Ecto neural progenitor cell (in vitro differentiated cells): ENCODE measurements at regions not wholly inside any gene's neighbourhood (a gene's known extent, or its start where the extent isn't known, plus 50 kb on each side); places are given as distances from the start of the nearest gene placed in this dataset.

ENCODE experiments used
- DNase-seq: peaks from one replicate; pipeline ENCODE4 v3.0.0-alpha.2; 2018; ENCODE audit warnings: low spot score

DNA sequence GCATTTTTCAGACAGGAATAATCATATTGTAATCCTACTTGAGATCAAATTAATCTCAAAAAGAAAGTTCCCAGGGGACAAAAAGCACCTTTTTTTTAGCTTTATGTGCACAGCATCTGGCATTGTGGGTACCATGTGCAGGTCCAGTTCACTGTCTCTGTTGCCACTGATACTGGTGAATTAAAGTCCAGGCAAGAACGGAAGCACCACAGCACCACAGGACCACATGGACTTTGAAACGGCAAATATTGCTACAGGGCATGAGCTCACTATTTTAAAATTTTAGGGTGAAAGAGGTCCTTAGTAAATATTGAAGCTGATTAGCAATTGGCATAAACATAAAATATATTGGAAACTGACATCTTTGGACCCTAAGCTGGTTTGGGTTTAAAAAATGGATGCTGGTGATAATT, 709.0 kb downstream of the EPM2A start:
- DNase-seq = no peak

DNA sequence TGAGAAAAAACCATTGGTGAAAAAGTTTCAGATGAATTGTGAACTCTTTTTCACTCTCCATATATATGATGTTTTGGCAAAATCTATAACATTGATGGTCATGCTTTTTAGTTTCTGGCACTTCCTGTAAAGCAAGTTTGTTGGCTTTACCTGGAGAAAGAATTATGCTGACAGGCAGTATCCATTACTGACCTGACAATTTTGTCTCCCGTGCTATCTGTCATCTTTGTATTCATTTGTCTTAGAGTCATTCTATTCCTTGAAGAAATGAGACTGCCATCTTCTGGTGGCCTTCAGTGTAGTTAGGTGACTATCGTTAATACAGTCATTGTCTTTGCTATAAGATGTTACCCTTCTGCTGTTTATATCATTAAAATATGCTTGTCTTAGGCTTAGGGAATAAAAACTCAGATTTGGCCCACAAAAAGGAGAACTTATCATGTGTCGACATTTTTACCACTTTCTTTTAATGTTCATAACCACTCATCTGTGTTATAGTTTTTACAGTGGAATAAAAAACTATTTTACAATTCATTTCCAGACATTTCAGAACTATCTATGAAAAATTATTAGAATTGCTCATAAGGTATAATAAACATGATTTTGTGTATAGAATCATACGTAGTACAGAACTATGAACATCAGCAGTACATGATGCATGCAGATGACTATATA, 707.0 kb downstream of the EPM2A start:
- no peak for DNase-seq

DNA sequence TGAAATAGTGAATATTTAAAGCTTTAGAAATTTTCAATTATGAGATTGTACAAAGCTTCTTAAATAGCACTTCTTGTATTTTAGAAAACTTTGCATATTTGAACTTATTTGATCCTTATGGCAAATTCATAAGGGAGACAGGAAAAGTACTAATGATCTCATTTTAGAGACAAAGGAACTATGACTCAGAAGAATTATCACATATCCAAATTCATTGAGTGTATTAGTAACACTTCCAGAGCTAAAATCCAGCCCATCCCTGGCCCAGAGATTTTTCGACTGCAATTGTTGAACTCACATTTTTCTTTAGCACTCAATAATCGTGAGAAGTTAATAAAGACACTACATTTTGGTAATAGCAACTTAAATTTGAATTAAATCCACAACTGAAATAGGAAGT, 704.3 kb downstream of the EPM2A start:
- no peak for DNase-seq

DNA sequence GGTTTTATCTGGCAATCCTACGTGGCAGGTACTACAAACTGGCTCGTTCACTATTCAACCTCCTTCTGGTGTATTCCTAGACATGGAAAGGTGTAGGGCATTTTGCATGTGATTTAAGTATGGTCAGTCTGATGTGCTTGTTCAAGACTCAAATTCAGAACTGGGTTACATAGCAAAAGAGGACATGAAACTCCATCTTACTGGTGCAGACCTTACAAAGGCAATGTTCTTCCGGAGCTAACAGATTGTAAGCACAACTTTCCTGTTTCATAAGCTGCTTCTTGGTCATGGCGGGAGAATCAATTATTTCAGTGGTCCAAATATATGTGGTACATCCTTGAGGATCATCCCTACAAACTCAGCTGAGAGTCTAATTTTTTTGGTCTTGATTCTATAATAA, 703.4 kb downstream of the EPM2A start:
- DNase-seq = no peak

DNA sequence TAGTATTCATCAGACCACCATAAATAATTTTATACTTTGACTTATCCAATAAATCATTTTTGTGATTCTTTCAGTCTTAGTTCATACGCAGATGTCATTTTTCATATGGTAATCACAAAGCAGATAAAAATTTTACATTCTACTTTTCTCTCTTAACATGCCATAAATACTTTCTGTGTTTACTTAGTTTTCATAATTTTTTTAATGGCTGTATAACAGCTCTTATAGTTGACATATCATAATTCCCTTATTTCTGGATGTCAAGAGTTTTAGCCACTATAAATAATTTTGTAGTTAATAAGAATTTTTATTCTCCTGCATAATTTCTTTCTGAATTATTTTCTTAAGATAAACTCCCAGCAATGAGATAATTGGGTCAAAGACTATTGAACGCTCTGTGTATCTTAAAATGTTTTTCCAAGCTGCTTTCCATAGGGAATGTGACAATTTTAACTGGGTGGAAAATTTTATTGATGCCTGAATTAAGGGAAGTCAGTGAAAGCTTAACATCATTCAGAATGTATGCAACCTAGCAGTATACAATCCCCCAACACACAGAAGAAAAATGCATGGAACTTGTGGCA, 702.7 kb downstream of the EPM2A start:
- DNase-seq = no peak

DNA sequence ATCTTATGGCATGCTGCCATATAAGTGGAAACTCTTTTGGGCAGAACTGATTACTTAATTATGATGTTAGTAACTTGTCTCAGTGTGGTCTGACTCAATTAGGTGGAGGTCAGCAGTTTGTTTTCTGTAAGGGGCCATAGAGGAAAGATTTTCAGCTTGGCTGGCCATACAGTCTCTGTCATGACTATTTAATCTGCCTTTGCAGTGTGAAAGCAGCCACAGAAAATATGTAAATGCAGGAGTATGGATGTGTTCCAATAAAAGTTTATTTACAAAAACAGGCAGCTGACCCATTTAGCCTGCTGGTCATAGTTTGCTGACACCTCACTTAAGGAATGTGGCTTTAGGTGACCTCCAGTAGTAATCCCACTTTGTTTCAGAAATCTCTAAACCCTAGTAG, 700.7 kb downstream of the EPM2A start:
- no peak for DNase-seq

DNA sequence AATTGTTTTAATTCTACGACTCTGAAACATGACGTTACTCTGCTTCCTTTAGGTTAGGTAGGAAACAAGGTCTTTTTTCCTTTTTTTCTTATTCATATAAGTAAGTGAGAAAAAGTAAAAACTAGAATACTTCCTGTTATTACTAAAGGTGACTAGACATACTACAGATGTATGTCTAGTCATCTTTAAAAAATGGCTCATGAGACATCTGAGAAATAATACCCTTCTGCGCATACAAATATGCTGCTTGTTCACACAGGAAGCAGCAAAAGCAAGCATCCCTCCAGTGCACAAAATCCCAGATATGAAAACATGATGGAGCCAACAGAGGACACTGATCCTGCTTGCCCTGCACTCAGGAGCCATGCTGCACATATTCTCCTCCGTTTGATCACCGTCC, 699.1 kb downstream of the EPM2A start:
- DNase-seq = no peak

DNA sequence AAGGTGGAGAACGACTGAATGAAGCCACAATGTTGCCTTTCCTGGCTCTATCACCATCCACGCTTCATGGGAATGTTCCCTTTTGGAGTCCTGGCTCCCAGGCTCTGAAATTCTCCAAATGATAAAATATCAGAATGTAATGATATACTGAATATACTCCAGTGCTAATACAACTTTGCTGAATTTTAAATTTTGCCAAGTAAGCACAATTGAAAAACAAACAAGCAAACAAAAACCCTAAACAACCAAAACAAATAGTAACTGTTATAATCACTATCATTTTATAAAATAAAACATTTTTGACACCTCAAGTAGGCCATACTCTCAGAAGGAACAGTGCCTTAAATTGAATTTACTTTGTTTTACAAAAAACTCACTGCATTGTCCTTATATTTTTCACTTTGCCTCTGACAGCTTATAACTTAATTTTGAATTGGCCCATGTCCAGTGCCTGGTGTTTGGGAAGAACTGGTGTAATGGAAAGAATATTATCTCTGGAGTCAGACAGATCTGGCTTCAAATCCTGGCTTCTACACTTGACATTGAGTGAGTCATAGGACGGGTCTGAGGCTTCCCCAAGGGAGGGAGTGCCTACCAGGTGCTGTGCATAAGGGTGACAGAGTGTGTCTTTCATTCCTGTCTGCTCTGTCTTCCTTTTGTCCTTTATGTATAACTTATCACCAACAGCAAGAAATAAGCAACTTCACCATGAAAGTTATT, 698.3 kb downstream of the EPM2A start:
- no peak for DNase-seq

DNA sequence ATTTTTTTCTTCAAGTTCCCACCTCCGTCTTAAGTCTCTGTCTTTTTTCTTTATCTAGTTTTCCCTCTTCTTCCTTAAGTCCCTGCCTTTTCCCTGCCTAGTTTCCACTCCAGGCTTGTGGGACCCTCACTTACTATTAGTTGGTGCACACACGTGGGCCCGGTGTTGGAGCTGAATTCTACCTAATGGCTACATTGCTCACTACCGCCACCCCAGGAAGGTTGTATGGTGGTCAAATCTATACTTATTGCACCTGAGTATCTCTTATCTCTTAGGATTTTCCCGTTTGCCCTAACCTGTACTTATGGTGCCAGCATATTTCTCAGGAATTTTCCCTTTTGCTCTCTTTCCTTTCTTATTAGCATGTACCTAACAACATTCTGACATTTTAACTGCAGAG, 692.8 kb downstream of the EPM2A start:
- no peak for DNase-seq

DNA sequence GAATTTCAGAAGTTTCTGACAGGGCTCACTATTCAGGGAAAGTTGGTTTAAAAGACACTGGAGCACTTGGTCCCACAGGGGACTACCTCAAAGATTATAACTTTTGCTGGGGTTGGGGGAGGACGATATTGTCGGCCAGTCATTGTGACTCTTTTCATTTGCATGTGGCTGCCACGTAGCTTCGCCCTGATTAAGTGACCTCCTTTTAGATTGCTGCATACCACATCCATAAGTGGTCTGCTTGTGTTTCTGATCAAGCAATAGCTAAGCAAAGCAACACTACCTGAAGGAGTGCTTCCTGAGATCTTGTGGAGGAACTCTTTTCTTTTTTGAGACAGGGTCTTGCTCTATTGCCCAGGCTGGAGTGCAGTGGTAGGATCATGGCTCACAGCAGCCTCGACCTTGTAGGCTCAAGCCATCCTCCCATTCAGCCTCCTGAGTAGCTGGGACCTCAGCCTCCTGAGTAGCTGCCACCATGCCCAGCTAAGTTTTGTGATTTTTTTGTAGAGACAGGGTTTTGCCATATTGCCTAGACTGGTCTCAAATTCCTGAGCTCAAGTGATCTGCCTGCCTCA, 691.3 kb downstream of the EPM2A start:
- DNase-seq = no peak

DNA sequence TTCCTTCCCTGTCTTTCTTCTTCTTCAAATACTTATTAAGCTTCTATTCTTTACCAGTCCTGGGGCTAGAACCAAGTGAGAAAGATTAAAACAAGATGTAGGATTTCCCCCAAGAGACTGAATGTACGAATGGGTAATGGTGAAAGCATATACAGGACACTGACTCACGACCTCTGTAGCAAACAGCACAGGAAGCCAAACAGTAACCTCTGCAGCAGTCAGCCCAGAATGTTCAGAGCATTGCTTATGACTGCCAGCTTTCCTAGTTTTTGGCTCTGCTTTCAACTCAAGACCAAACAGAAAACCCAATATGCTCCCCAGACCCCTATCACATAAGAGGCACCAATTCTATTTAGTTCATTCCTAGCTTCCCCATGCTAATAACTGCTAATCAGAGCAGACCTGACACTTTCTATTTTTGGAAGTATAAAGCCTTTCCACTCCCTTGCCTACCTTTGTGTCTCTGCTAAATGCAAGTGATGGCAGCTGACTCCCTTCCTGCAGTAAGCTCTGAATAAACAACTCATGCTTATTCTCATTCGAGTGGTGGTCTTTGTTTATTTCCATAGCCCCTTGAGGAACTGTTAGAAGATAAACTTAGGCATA, 690.6 kb downstream of the EPM2A start:
- no peak for DNase-seq

DNA sequence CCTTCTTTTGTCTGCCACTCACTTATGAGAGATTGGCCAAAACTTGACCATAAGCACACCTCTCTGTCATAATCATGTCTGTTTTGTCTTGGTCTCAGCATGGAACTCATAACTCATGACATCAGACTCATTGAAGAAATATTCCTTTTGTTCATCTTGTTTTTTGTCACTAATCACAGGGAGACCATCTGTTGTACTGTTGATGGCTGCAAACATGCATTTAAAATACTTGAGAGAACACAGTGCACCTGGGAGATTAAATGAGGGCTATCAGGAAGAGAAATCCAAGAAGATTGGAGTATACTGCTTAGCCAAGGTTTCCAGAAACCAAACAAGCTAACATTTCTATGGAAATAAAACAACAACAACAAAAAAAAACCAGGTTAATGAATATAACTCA, 689.7 kb downstream of the EPM2A start:
- no peak for DNase-seq

DNA sequence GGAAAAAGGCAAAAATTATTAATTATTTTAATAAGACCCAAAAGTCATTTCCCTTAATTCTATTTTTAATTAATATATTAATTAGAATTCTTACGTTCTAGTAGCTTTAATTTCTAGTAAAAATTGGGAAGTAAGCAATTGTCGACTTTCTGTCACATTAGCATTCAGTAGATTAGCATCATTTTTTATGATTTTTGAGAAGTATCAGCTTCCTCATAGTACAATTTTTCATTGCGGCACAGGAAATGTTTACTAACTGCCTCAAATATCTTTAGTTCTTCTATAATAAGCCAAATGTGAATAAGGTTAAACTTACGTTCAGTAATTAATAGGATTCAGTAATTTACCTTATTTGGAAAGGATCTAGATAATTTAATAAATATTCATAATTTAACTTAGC, 687.4 kb downstream of the EPM2A start:
- DNase-seq = no peak

DNA sequence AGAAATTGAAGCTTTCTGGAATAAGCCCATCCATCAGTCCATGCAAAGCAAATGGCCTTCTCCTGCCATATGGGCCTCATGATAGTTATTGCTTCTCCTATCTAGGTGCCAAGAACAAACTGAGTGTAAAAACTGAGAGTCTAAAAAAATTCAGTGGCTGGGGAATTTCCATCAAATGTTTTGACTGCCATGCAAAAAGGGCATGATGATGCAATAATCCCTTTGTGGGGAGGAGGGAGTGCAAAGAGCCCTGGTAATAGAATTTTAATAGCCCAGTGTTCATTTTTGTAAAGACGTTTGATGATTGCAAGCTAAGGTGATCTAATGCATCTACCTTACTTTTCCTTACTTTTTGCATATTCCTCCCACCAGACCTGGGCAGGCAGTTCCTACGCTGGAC, 683.7 kb downstream of the EPM2A start:
- DNase-seq = no peak

DNA sequence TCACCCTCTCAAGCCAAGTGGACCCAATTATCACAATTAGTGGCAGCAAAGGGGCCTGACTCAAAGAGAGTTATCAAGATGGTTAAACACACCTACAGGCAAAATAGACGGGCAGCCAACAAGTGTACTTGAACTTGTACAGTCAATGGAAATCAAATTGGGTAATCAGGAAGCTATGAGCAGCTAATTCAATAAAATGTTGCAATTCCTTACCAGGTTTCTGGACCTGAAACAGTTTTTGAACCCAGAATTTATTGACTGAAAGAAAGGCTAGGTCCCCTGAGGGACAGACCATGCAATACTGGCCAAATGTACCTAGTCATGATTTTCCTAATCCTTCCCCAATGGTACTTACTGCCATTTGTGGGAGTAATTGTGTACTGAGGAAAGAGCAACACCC, 679.8 kb downstream of the EPM2A start:
- DNase-seq = no peak

DNA sequence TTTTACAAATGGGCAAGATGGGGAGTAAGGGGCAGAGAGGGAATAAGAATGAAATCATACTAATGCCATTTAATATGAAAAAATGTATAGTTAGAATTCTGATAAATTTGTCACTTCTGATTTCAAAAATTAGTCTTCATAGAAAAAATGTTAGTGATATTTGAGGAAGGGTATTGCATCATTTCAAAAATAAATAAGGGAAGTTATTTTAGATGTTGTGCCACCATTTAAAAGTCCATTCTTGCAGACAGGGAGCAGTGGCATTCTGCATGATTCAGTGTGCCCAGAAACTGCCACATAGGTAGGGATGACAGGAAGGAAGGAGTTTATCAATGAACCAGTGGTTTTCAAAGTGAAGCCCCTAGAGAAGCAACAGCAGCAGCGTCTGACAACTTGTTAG, 674.6 kb downstream of the EPM2A start:
- DNase-seq = no peak

DNA sequence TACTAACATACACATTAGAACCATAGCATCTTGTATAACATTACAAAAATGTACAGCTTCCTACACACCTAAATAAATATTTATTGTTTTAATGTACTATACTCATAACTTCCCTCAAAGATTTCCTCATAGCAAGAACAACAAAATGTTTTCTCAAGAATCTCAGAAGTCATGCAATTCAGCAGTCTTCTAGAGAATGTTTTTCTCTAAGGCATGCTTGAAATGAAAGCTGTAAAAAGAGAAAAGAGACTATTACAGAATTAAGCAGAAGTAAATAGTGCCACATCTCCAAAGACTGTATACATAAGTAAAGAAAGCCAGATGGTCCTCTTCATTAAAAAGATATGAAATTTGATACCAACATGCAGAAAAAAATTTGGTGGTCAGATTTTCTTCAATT, 672.2 kb downstream of the EPM2A start:
- DNase-seq = no peak

DNA sequence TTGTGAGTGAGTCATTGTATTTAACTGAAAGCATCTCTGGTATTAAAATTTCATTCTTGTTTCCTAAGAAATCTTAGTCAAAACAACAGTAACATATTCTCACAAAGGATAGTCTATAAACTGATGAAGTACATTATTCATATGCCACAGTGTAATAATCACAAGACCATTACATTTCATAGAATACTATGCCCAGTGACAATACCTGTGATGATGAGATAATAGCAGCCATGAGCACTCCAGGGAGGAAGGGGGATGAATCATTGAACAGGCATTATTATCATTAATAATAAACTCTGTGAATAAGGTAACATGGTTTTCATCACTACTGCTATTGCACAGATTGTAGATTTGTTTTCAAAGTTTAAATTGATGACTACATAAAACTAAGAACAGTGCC, 667.9 kb downstream of the EPM2A start:
- DNase-seq = no peak

DNA sequence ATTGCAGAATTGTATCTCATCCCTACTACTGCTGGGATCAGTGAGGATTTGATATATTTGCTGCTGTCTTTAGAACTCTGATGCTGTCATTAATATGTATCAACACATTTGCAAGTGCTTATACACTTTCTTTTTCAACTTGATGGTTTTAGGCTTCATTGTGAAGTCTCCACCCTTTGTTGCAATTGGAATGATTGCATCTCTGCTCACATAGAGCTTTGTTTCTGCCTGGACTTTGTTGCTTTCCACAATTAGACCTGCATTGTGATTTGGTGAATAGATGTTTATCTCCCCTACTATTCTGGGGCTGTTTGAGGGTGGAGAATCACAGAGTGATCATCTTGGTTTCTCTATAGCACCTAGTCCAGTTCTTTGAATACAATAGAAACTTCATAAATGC, 666.7 kb downstream of the EPM2A start:
- DNase-seq = no peak

DNA sequence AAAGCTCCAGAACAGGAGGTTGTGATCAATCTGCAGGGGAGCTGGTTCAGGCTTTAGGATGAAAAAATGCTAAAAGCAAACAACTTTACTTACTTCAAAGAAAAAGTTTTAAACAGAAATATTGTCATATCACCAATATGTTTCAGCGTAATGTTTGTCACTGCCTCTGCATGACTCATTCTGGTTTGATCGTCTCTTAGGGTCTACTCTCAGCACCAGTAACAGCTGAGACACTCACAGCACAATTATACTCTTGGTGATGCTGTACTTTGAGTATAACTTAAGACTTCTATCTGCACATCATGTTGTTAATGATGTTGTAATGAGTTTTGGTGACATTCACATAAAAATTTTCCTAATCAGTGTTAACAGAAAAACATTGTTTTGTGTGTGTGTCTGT, 665.4 kb downstream of the EPM2A start:
- DNase-seq = no peak

DNA sequence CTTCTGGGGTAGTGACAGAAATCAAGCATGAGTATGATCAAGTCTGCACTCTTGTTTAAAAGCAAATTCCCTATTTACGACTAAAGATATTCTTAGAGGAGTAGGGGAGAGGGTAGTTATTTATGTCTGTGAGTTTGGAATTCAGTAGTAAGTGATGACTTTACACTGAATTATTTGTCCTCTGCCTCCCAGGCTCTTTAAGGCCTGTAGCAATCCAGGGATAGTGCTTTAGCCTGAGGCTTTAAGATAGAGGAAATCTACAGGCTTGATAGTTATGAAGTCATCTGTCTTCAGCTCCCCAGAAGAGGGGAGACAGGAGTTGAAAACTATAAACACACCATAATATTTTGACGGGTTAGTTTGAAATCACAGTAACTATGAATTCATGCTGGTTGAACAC, 664.5 kb downstream of the EPM2A start:
- no peak for DNase-seq

DNA sequence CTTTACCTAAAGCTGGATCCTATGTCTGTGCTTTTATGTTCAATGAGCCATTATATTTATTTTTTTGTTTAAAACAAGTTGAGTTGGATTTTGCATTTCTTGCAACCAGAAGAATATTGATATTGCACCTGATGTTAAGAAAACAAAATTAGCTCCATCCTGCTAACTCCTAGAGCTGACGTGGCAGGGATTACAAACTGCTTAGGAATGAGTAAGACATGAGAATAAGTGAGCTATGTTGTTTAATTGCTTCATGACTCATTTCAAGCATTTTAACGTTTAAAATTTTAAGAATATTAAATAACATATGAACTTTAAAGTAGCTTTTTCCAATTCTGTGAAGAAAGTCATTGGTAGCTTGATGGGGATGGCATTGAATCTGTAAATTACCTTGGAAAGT, 663.5 kb downstream of the EPM2A start:
- DNase-seq = no peak

DNA sequence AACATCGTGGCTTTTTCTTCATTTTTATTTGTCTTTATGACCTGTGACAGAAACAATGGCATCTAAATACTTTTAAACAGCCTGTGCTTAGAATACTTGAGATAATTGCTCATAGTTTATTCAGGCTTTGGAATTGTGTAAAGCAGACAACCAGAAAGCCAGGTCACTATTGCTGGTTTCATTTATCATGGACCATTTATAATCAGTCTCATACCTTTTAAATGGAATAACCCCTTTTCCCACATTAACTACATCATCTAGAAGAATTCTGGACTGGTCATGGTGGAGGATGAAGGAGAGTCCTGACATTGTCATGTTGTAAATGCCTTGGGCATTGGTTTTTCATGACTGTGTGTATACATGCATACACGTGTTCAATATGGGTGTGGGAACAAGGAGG, 661.5 kb downstream of the EPM2A start:
- no peak for DNase-seq
